GM18507 (cell line): ENCODE measurements at regions not wholly inside any gene's neighbourhood (a gene's known extent, or its start where the extent isn't known, plus 50 kb on each side); places are given as distances from the start of the nearest gene placed in this dataset.

ENCODE experiments used
- DNase-seq: peaks from one replicate; pipeline ENCODE4 v3.0.0; 2011; ENCODE audit warnings: low read depth; ENCODE audit not compliant: insufficient read length; ENCODE audit errors: extremely low spot score
- FAIRE-seq: peaks from 2 replicates; lab custom pipeline; 2011; peaks lifted over from hg19 to GRCh38; lab: Jason Lieb, UNC

DNA sequence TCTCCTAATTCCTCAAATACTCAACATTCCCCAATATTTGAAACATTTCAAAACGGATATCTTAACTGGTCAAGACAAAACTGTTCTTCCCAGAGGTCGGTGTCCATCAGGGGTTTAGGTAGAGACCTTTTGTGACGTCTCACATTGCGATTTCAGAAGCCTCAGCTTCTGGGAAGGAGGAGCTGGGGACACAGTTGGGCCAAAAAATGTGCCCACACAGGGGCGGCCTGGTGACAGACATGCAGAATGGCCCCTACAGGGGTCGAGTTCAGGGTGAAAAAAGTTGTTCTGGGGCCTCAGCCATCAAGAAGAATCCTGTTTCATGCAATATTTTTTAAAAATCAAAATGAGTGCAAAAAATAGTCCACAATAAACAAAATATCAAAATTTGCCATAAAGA, 108.7 kb upstream of the PFKP start:
- no peak for DNase-seq
- no peak for FAIRE-seq

DNA sequence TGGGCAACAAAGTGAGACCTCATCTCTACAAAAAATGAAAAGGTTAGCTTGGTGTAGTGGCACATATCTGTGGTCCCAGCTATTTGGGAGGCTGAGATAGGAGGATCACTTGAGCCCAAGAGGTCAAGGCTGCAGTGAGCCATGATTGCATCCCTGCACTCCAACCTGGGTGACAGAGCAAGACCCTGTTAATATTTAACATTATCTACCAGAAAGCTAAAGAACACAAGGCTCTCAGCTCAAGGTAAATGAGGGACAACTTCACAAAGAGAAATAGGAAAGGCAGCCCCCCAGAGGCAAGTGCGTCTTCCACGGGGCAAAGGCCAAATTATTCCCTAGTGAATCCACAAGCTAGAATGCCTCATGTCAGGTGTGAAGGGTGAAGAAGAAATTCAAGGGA, 109.6 kb upstream of the PFKP start:
- DNase-seq = no peak
- no peak for FAIRE-seq

DNA sequence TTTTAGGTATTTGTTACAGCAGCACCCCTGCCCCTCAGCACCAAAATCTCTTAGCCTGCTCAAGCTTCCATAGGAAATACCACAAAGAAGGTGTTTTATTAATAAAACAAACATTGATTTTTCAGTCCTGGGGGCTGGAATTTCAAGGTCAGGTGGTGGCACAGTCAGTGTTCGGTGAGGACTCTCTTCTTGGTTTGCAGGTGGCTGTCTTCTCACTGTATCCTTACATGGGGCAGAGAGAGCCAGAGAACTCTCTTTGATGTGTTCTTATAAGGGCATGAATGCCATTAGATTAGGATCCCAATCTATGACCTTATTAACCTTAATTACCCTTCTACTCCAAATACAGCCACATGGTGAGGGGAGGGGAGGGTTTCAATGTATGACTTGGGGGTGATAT, 112.3 kb upstream of the PFKP start:
- peak; percentile 12 for FAIRE-seq
- DNase-seq = no peak

DNA sequence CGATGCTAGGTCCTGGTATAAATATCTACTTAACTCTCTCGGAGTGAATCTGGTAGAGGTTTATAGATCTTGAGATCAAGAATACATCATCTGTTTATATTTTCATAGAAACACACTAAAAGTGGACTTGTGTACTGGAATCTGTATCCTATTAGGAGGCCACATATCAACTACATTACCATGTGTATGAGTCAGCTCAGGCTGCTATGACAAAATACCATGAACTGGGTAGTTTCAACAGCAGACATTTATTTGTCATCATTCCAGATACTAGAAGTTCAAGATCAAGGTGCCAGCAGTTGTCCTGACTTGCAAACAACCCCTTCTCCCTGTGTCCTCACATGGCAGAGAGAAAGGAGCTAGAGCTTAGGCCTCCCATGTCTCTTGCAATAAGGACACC, 113.9 kb upstream of the PFKP start:
- DNase-seq (no peak), FAIRE-seq (no peak)

DNA sequence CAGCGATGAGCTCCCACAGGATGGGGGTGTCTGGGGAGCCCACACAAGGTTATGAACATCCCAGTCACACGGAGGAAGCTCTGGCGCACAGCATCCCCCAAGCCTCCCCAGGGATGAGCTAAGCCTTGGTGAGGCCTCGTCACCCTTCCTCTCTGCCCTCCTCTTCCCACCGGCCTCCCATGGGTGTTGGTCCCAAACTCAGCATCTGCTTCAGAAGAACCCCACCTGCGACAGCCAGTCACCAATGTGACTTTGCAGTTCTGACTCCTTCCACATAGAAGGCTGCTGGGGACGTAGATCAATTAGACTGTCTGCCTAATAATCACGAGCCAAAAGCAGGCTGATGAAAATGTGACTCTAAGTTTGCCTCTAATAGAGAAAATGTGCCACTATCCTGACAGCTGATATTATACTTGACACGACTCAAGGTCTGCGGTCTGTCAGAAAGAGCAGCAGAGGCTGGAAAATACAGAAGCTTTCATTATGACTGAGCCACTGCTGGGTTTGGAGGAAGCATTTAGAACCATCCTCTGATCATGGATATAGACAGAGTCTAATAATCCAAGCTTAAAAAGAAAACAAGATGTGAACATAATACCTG, 116.0 kb upstream of the PFKP start:
- FAIRE-seq = peak; percentile 73
- no peak for DNase-seq

DNA sequence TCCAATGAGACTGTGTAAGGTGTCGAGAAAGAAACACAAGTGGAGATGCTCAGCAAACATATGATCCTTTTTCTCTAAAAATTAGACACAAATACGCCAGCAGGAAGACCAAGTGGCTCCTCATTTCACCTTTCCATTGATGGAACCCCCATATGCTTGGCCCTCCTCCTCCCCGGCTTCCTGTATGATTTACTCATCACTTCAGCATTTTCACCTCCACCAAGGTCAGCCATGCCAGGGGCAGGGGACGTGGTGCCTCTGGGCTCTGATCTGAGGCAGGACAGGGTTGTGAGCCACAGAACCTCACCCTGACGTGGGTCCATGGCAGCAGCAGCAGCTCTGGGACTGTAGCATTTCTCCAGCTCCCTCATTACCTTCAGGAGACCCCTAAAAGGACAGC, 116.8 kb upstream of the PFKP start:
- DNase-seq (no peak), FAIRE-seq (no peak)

DNA sequence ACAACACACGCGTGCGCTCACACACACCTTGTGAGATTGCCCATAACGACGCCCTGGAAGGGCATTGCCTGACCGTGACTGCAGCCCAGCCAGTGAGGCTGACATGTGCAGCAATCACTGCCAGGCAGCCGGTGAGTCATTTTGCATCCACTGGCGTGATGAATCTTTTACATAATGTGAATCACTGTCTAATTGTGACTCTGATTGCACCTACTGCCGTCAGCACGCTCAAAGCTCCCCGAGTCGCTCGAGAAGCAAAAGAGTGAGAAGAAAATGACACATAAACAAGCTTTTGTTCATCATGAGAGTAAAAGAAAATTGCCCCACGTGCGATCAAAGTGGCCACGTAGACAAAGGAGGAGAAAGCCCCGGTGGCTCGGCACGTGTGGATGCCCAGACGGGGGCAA, 117.4 kb upstream of the PFKP start:
- DNase-seq (peak; percentile 9), FAIRE-seq (peak; percentile 89)

DNA sequence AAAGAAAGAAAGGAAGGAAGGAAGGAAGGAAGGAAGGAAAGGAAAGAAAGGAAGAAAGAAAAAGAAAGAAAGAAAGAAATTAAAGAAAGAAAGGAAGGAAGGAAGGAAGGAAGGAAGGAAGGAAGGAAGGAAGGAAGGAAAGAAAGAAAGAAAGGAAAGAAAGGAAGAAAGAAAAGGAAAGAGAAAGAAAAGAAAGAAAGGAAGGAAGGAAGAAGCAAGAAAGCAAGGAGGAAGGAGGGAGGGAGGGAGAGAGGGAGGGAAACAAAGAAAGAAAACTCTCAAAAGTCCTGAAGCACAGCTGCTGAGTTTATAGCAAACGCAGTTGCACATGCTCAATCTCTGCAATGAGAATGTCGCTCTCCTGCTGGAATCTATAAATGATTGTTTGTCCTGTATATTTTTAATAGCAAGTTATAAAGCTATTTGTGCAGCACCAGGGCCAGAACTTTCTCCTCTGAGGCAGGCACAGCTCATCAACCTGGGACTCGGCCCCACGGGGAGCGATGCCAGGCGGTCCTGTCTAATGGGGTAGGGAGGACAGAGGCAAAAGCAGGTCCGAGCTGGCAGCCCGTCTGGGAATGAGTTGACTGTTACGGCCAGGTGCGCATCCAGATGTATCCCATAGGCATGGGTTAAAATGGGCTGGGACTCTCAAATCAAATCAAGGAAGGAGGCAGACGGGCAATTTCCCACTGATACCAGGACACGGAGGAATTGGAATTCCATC, 118.0 kb upstream of the PFKP start:
- no peak for FAIRE-seq
- DNase-seq = no peak

DNA sequence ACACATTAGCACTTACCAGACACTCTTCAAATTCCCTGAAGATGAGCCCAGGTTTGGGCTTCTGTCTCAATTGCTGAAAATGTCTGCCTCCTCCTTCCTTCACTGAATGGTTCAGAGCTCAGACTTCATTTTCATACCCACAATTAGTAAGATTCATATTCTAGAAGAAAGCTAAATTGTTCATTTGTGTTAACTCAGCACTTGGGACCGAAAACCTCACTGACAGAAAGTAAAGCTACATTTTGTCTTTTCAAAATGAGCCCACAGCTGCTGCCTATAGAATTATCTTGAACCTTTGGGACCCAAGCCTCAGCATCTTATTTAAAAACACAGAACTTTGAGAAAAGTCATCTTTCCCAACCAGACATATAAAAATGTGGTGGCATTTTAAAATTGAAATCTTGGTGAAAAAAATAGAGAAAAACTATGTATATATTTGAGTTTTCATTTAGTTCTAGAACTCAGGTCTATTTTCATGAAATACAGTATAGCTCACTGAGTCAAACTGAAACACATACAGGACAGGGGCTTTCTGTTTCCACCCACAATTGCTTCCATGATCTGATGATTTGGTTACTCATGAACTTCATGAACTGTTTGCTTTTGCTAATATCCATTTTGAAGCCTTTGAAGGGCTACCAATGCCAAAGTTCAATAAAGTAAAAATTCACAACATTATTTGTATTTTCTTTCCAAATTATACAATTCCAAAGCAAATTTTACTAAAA, 119.1 kb upstream of the PFKP start:
- FAIRE-seq (peak; percentile 93), DNase-seq (peak; percentile 11)

DNA sequence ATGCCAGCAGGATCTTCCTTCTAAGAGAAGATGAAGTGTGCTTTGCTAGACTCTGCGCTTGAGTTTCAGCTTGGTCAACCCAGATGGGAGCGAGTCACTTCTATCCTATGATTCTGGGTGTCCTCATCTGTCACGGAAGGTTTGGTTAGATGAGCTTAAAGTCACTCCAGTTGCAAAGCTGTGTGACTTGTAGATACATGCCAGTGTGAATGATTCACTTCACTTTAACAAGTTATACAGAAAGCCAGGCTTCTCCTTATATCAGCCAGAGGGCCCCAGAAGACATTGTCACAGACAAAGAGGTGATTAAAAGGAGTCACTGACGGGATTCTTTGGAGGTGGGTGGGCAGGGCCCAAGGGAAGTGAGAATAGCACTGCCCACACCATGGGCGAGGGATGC, 122.6 kb upstream of the PFKP start:
- FAIRE-seq = no peak
- DNase-seq = no peak

DNA sequence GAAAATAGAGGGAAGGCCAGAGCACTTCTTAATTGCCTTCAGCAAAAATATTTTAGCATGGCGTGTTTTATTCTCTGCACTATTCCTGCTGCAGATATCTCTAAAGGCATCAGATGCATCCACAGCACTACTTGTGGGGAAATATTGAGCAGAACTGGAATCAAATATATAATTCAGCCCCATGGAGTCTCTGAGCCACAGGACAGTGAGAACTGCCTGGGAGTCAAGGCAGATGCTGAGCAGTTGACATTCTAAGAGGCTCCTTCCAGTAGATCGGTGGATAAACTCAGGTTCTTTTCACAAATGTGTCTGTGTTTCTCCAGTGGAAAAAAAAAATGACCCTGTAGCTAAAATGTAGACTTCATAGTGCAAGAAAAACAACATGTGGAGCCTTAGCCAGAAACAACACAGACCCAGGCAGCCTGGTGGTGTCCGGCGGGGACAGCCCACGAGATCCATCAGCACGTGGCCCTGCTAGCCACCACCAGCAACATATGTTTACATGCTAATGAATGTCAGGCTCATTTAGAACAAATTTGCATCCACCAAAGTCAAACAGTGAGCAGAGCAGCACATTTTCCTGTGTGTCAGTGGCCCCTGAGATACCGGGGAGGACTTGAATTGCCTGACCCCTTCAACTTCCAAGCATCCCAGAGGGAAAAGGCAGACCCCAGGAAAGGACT, 123.3 kb upstream of the PFKP start:
- no peak for FAIRE-seq
- DNase-seq = no peak

DNA sequence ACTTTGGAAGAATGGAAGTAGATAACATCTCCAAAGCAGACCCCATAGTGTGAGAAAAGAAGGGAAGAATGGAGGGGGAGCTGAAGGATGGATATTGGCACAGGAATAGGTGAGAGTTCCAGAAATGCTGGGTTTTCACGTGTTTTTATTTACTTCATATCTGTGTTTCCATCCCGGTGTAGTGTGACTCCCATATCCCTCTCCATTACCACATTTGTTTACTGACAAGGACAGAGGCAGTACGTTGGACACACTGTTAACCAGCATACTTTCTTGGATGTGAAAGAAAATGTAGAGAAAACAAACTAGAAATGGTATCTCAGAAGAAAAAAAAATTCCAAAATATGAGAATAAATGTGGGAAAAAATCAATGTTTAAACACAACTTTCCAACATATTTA, 124.4 kb upstream of the PFKP start:
- DNase-seq = no peak
- no peak for FAIRE-seq

DNA sequence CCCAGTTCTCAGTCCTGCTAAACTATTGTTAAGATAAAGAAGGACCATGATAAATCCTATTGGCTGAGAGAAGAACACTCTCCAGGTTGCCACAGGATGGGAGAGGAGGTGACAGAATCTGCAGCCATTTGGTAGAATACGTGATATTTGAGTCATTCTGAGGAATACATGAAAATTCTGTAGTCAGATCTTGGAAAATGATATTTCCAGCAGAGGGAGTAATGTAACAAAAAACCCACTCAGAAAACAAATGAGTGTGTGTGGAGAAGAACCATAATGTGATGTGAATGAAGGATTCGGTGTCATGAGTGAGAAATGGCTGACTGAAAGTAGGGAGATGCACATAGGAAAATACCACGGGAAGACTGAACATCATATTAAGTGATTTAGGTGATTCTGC, 128.5 kb upstream of the PFKP start:
- FAIRE-seq (no peak), DNase-seq (no peak)

DNA sequence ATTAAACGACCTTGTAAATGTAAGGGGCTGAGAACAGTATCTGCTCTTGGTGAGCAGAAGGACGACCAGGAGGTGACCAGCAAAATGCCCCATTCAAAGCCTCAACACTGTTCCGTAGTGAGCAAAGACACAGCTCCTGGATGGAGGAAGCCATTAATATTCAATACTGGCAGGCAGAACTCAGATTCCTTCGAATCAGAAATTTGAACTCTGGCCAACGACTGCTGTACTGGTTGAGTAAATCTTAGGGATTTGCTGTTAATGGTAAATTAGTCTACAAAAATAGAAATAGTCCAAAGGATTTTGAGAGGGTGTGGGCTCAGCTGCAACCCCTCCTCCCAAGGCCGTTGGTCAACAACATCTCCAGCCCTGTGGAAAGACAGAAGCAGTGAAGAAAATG, 130.5 kb upstream of the PFKP start:
- DNase-seq = no peak
- FAIRE-seq = no peak

DNA sequence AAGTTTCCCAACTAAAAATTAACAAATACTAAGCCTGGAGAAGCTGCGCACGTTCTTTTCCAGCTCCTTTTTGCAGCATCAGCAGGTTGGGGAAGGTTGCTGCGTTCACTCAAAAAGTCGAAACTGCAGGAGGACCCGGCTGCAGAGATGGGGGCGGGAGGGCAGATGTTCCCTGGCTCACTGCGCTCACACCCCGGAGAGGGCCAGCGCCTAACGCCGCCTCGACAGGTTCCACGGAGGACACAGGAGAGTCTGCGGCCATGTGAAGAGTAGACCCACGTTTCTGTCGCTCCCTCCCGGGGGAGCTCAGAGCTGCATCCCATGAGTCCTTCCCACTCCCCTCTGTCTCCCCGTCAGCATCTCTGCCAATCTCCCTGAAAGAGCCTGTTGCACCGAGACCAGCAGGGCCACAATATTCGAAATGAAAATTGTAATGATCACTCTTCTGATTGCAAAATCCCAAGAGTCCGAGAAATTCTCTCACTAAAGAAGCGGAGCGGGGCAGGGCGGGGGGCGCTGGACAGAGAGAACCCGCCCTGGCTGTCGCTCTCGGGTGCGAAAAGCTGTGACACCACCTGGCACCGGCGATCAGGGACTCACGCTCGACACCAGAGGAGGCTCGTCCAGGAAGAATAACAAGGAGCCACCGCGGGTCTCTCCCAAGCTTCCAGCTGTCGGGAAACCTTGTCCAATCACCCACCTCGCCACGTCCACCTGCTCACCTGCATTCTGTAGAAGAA, 131.5 kb upstream of the PFKP start:
- DNase-seq = no peak
- no peak for FAIRE-seq

DNA sequence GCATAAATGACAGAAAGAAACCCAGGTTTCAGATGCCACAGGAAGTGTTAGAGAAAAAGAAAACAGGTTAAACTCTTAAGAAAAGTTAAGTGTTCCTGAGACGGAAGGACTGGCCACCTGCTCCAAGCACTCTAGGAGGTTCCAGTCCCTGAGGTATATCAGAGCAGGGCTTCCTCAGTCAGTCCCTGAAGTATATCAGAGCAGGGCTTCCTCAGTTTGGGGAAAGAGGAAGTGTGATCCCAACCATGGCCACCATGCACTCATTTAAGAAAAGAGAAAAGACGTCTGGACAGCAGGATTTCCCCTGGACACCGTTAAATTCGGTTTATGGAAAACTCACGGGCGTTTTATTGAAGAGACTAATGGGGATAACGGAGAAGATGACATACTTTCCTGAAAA, 133.4 kb upstream of the PFKP start:
- FAIRE-seq = no peak
- no peak for DNase-seq

DNA sequence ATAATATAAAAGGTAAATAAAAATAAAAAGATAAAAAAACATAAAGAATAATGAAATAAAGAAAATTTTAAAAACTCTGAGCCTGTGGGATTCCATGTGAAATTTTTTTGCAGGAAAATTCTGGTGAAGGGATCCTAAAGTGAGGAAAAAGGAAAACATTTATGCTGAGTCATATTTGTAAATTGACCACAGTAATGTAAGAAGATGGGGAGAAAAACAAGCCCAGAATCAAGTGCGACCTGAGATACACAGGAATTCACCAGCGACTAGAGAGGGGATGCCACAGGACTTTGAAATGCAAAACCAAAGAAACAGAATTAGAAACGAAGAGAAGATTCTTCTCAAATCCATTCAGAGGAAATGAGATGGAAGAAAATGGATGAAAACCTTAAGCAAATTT, 133.8 kb upstream of the PFKP start:
- FAIRE-seq (no peak), DNase-seq (no peak)

DNA sequence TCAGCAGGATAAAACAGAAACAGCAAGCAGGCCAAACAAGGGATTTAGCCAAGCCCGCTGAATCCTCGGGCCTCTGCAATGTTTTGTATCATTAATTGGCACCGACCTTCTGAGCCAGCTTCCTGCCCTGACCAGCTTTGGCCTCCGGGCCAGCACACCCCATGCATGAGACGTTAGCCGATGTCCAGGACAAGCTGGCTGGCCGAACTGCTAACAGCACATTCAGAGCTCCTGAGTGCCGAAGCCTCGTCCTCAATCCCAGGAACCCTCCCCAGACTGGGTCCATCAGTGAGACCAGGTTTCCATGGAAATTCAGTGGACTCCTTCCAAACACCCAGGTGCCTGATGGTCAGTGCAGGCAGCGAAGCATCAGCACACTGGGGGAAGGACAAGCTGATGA, 134.3 kb upstream of the PFKP start:
- no peak for DNase-seq
- FAIRE-seq = no peak

DNA sequence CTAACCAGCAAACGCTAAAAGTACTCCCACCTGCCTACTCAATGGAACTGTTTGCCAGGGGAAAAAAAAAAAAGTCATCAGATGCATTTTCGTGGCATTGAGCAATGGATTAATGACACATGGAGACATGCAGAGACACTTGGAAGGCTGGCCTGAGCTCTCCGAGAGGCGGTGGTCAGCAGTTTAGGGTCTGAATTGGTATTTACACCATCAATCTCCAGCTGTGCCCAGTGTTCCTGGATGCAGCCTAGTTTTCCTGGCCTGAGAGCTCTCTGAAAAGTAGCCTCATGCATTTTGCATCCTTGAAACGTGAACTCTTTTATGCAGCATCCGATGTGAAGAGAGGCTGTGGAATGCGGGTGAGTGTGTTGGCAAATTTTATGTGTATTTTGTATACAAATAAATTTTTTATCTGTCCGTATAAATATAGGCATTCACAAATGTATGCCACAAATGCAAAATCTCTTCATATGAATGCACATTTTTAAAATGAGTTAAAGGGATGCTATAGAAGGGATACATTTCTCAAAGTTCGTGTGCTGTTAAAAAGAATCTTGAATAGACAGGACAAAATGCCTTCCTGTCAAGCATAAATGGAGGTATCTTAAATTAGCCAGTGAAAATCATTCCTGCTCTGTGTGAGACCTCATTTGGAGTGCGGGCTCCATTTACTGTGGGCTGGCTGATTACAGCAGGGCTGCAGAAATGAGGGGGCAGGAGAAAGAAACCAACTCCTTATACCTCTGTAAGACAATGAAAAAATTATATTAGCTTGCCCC, 137.7 kb upstream of the PFKP start:
- FAIRE-seq (no peak), DNase-seq (no peak)
